ENCODE measurements at regions not wholly inside any gene's neighbourhood (a gene's known extent, or its start where the extent isn't known, plus 50 kb on each side); places are given as distances from the start of the nearest gene placed in this dataset.
"Not testable (repeated sequence)": the region's sequence is repeated elsewhere in the genome, so short reads cannot be mapped to it uniquely, and the experiment has no call there.

- no peak for DNase-seq (ENCODE audit: low read depth in 2 of 2)
Observed at GRCh38 chr2:12543076-12543977, 173.4 kb upstream of the TRIB2 start.

DNA sequence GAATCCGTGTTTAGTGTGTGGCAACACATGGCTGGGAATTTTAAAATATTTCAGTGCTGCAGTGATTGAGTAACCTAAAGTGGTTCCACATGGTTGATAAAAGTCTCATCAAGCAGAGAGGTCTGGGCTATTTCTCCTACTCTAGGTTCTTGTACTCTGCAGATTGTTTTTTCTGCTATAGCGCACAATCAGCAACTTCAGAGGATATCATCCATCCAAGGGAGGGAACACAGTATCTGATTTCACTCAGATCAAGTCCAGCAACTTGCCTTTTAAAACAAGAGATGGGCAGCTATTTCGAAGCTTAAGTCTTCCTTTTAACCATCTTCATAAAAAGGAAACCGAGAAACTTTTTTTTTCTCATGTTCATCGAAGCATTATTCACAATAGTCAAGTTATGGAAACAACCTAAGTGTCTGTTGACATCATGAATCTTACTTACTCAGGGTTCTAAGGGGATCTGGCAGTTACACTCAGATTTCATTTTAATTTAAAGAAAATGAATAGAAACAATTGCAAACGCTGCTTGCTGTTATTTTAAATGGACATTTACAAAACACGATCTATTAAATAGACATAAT, 172.7 kb upstream of the TRIB2 start:
- no peak for DNase-seq (ENCODE audit: low read depth in 2 of 2)

- no peak for DNase-seq (ENCODE audit: low read depth in 2 of 2)
Observed at GRCh38 chr2:12547566-12548170, 169.1 kb upstream of the TRIB2 start.

DNA sequence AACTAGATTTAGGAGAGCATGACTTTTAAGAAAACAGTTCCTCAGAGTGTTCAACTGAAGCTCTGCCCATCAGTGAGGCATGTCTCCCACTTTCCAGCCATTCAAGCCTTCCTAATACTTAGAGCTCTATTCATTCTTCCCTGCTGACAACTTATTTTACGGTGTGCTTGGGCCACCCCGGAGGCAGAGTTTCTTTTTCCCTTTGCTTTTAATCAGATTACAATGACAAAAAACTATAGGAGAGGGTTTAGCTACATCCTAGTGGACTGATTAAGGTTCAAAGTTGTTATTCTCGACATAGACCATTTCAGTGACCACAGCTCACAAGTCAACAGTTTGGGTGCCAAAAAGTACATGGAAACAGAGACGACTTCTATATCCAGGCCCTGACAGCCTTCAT, 167.8 kb upstream of the TRIB2 start:
- DNase-seq (ENCODE audit: low read depth in 2 of 2): no peak

GRCh38 chr2:12549641-12550040, 167.1 kb upstream of the TRIB2 start:
- DNase-seq (ENCODE audit: low read depth in 2 of 2): no peak

GRCh38 chr2:12552092-12552491, 164.6 kb upstream of the TRIB2 start:
- no peak for DNase-seq (ENCODE audit: low read depth in 2 of 2)

- no peak for DNase-seq (ENCODE audit: low read depth in 2 of 2)
Observed at GRCh38 chr2:12554224-12555011, 162.3 kb upstream of the TRIB2 start.

GRCh38 chr2:12555012-12555645, 161.6 kb upstream of the TRIB2 start:
- DNase-seq (ENCODE audit: low read depth in 2 of 2): no peak

GRCh38 chr2:12556762-12557161, 160.0 kb upstream of the TRIB2 start:
- no peak for DNase-seq (ENCODE audit: low read depth in 2 of 2)

GRCh38 chr2:12557688-12558087, 159.0 kb upstream of the TRIB2 start:
- DNase-seq (ENCODE audit: low read depth in 2 of 2): no peak

DNA sequence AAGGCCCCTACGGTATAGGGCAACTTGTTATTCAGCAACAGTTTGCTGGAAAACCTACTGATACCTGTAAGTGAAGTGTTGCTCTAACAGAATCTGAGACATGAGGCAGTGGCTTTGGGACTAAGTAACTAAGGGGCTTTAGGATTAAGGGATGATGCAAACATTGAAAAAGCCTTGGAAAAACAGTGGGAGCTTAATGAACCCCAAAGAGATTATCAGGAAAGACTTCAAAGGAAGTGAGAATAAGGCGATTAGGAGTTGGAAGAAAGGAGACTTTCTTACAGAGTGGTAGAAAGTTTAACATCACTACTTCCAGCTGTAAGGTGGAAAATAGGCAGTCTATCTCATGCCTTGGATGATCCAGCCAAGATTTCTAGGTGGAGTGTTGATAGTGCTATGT, 158.2 kb upstream of the TRIB2 start:
- DNase-seq (ENCODE audit: low read depth in 2 of 2): no peak

DNA sequence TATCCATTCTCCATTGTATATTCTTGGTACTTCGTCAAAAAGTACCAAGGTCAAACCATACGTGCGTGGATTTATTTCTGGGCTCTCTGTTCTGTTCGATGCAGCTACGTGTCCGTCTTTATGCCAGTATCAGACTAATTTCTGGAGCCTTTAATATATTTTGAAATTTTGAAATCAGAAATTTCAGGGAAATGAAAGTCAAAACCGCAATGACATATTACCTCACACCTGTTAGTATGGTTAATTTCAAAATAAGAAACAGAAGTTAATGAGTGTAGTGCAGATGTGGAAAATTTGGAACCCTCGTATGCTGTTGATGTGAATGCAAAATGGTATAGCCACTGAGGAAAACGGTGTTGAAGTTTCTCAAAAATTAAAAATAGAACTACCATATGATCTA, 156.1 kb upstream of the TRIB2 start:
- no peak for DNase-seq (ENCODE audit: low read depth in 2 of 2)

DNA sequence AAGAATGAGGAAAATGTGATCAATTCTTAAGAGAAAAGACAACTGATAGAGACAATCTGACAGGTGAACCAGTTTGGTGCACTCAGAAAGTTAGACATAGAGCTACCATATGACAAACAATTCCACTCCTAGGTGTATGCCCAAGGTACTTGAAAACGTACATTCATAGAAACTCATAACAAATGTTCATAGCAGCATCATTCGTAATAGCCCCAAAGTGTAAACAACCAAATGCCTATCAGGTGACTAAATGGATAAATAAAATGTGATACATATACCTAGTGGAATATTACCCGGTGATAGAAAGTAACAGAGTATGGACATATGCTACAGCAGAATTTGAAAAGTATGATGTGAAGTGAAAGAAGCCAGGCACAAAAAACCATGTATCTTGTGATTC, 149.3 kb upstream of the TRIB2 start:
- no peak for DNase-seq (ENCODE audit: low read depth in 2 of 2)

GRCh38 chr2:12569510-12569909, 147.2 kb upstream of the TRIB2 start:
- DNase-seq (ENCODE audit: low read depth in 2 of 2): not testable (repeated sequence)

DNA sequence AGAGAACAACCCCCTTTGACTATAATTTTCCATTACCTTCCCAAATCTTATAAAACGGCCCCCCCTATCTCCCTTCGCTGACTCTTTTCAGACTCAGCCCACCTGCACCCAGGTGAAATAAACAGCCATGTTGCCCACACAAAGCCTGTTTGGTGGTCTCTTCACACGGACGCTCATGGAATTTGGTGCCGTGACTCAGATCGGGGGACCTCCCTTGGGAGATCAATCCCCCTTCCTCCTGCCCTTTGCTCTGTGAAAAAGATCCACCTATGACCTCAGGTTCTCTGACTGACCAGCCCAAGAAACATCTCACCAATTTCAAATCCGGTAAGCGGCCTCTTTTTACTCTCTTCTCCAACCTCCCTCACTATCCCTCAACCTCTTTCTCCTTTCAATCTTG, 146.8 kb upstream of the TRIB2 start:
- not testable (repeated sequence) for DNase-seq (ENCODE audit: low read depth in 2 of 2)

- DNase-seq (ENCODE audit: low read depth in 2 of 2): no peak
Observed at GRCh38 chr2:12577091-12577490, 139.6 kb upstream of the TRIB2 start.

DNA sequence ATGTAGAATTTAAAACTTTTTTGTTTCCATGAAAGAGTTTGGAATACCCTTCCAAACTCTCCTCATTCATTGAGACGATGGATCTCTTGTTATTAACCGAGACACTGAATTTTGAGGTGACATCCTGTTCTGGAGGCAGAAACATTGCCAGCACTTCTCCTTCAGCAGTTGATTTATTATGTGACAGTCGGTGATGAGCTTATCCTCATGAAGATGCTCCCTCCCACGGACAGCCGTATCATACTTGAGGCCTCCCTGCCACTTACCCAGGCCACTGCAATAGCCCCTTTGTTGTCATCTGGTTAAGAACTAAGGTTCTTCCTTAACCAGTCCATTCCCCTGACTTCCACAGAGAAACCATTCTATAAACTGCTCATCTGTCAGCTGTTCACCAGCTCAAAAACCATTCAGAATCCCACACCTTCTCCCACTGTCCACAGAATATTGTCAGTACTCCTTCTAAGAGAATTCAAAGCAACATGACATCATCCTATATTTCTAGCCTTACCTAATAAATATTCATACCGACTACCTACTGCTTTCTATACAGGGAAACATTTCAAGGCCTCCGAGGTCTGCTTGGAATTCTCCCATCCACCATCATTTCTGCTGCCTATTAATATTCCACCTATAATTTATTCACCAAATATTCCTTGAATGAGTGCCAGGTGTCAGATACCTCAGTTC, 139.0 kb upstream of the TRIB2 start:
- no peak for DNase-seq (ENCODE audit: low read depth in 2 of 2)

DNA sequence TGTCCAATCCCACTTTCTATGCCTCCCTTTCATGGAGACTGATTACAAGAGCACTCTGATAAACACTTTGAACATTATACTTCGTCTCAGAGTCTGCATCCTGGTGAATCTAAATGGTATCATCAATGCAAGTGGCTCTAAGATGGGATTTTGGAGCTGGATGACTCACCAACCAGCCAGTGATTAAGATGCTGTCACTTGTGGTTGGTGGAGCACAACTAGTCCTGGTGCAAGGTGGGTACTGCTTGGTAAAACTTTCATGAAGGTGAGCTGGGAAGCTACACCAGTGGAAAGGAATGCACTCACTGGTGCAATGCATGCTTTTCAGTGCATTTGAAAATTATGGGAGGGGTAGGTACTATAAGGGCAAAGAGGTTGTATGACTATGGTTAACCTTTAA, 137.7 kb upstream of the TRIB2 start:
- no peak for DNase-seq (ENCODE audit: low read depth in 2 of 2)

- no peak for DNase-seq (ENCODE audit: low read depth in 2 of 2)
Observed at GRCh38 chr2:12584338-12584737, 132.4 kb upstream of the TRIB2 start.

DNA sequence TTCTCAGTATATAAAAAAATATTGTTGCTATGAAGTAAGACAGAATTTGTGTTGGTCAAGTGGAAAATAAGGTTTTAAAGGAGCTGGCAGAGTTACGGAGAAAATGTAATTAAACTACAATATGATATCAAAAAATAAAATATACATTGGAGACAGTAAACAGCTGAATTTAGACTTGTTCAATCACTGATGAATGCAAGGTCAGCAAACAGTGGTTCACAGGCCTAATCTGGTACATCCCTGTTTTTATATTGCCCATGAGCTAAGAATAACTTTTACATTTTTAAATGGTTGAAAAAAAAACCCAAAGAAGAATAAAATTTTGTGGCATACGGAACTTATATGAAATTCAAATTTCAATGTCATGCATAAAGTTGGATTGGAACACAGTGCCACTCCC, 131.0 kb upstream of the TRIB2 start:
- no peak for DNase-seq (ENCODE audit: low read depth in 2 of 2)

DNA sequence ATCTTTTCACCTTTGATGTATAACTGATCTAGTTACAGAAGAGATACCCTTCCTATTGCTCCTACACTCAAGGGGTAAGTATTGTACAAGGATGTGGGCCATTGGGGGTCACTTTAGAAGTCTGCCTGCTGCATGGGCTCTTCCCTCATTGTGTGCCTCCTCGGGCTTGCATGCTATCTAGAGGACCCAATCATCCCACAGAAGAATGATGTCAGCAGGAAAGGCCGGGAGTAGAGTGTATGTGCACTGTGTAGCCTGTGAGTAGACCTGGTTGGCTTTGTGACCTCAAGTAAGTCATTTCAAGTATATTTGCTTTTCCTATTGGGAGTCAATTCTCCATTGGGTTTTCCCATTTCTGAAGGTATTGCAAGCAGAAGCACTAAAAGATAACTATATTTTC, 129.5 kb upstream of the TRIB2 start:
- no peak for DNase-seq (ENCODE audit: low read depth in 2 of 2)
